Breast epithelium (tissue), 3 donors: ENCODE measurements at regions not wholly inside any gene's neighbourhood (a gene's known extent, or its start where the extent isn't known, plus 50 kb on each side); places are given as distances from the start of the nearest gene placed in this dataset.

Experiments
- CTCF ChIP-seq, 3 donors: fragments of 450-650 bp; IDR thresholded peaks; one replicate each; pipeline ENCODE4 v1.5.1; 2016 to 2017; ENCODE audit warnings: antibody characterized with exemption in 3 of 3, mild to moderate bottlenecking in 3 of 3, moderate library complexity in 3 of 3
- POLR2A ChIP-seq: fragments of 450-650 bp; IDR thresholded peaks from one replicate; pipeline ENCODE4 v1.6.1; 2016; ENCODE audit warnings: antibody characterized with exemption, mild to moderate bottlenecking, moderate library complexity

- TF ChIP-seq POLR2A, result no peak
- TF ChIP-seq CTCF (IDR thresholded peaks at IDR 0.05), result no peak
Observed at GRCh38 chr7:157475601-157476000, 138.8 kb downstream of the DNAJB6 start.
